HCT116 (cell line): ENCODE measurements at regions not wholly inside any gene's neighbourhood (a gene's known extent, or its start where the extent isn't known, plus 50 kb on each side); places are given as distances from the start of the nearest gene placed in this dataset.

Source experiments
- ATAC-seq: fragments of 200-7000 bp; cut with Tn5 transposase; 2 replicates; pipeline ENCODE4 v1.9.1; 2020; ENCODE audit warnings: mild to moderate bottlenecking, moderate library complexity
- BruUV-seq: library from RNA; stranded (reverse); fragments of 400-500 nt; replicated peaks from 2 replicates; lab custom pipeline; 2021; lab: Mats Ljungman, UMichigan
- CTCF ChIA-PET: fragments of 300-600 bp; sonication (Branson Sonifier 250); formaldehyde crosslinking; loops from one replicate; lab custom pipeline; 2021; ENCODE audit warnings: antibody characterized with exemption; lab: Charles Lee
- POLR2A ChIA-PET: fragments of 300-600, 350-600 bp; sonication (Branson Sonifier 250); formaldehyde crosslinking; loops from one replicate; lab custom pipeline; 2021; ENCODE audit warnings: antibody characterized with exemption; lab: Charles Lee
- RAD21 ChIA-PET, 2 experiments: fragments of 300-600 bp; sonication (Branson Sonifier 250); formaldehyde crosslinking; loops; one replicate each; lab custom pipeline; 2023; ENCODE audit warnings: low total read pairs in 2 of 2; ENCODE audit not compliant: uncharacterized antibody in 2 of 2, unreplicated experiment in 2 of 2, low non-redundant PET in 1 of 2; lab: Charles Lee
- DNase-seq: peaks from one replicate; pipeline ENCODE4 v3.0.0-alpha.2; 2010; ENCODE audit warnings: low read depth, low spot score
- H2AFZ ChIP-seq: fragments of 200-600 bp; shearing (Covaris generic), sonication (generic); 2 replicates; pipeline ENCODE4 v1.6.1; 2017; ENCODE audit warnings: low read depth, mixed run types, mixed read lengths, antibody characterized with exemption, low read length; ENCODE audit not compliant: poor library complexity, severe bottlenecking
- H3K27ac ChIP-seq: 2 replicates; pipeline ENCODE4 v1.5.1; 2012; ENCODE audit warnings: low read depth, low read length
- H3K27me3 ChIP-seq: fragments of 200-600 bp; sonication (generic); 2 replicates; pipeline ENCODE4 v1.6.1; 2016; ENCODE audit warnings: mixed run types, low read length, mixed read lengths; ENCODE audit not compliant: insufficient read depth
- H3K36me3 ChIP-seq, 2 experiments: fragments of 200-500 bp in 1 of 2; fragments of 200-600 bp in 1 of 2; sonication (Bioruptor generic) in 1 of 2; sonication (generic) in 1 of 2; 2 replicates each; pipeline versions ENCODE4 v1.5.1 to v1.6.1; 2014 to 2016; ENCODE audit warnings: low read length in 2 of 2, inconsistent platforms in 1 of 2, mixed read lengths in 1 of 2, mixed run types in 1 of 2; ENCODE audit not compliant: insufficient read depth in 2 of 2, control insufficient read depth in 1 of 2
- H3K4me1 ChIP-seq, 2 experiments: fragments of 200-600 bp in 1 of 2; sonication (generic) in 1 of 2; 2 replicates each; pipeline versions ENCODE4 v1.5.1 to v1.6.1; 2012 to 2017; ENCODE audit warnings: low read length in 2 of 2, inconsistent platforms in 1 of 2, mild to moderate bottlenecking in 1 of 2, mixed read lengths in 1 of 2, mixed run types in 1 of 2, moderate library complexity in 1 of 2; ENCODE audit not compliant: insufficient read depth in 2 of 2, control insufficient read depth in 1 of 2
- H3K4me2 ChIP-seq: fragments of 200-600 bp; sonication (generic); 2 replicates; pipeline ENCODE4 v1.6.1; 2017; ENCODE audit warnings: mixed run types, low read length, mixed read lengths
- H3K4me3 ChIP-seq, 2 experiments: fragments of 200-600 bp in 1 of 2; sonication (generic) in 1 of 2; replicated peaks in 1 of 2; 2 replicates each; pipeline ENCODE4 v1.5.1; 2011 to 2016; ENCODE audit warnings: low read length in 2 of 2, control low read depth in 1 of 2, low read depth in 1 of 2, mild to moderate bottlenecking in 1 of 2, mixed read lengths in 1 of 2, mixed run types in 1 of 2
- H3K79me2 ChIP-seq: fragments of 200-600 bp; sonication (generic); 2 replicates; pipeline ENCODE4 v1.6.1; 2017; ENCODE audit warnings: mild to moderate bottlenecking, mixed run types, low read length, moderate library complexity, mixed read lengths; ENCODE audit not compliant: insufficient read depth
- H3K9ac ChIP-seq: fragments of 200-600 bp; sonication (generic); 2 replicates; pipeline ENCODE4 v1.6.1; 2016; ENCODE audit warnings: low read length, mixed read lengths
- H3K9me2 ChIP-seq: fragments of 200-600 bp; sonication (generic), shearing (Covaris generic); 2 replicates; pipeline ENCODE4 v1.6.1; 2017; ENCODE audit warnings: mixed run types, mild to moderate bottlenecking, moderate library complexity; ENCODE audit not compliant: insufficient read depth
- H3K9me3 ChIP-seq, 2 experiments: fragments of 200-500 bp in 1 of 2; fragments of 200-600 bp in 1 of 2; sonication (Bioruptor generic) in 1 of 2; sonication (generic) in 1 of 2; 2 replicates each; pipeline ENCODE4 v1.6.1; 2014 to 2017; ENCODE audit warnings: low read length in 2 of 2, mixed read lengths in 2 of 2, inconsistent platforms in 1 of 2, low read depth in 1 of 2, mild to moderate bottlenecking in 1 of 2, mixed run types in 1 of 2, moderate library complexity in 1 of 2; ENCODE audit not compliant: control insufficient read depth in 1 of 2, insufficient read depth in 1 of 2
- H4K20me1 ChIP-seq: fragments of 200-600 bp; sonication (generic), shearing (Covaris generic); 2 replicates; pipeline ENCODE4 v1.6.1; 2017; ENCODE audit warnings: mixed run types, mild to moderate bottlenecking, moderate library complexity; ENCODE audit not compliant: insufficient read depth
- CBX3 ChIP-seq: IDR thresholded peaks from 2 replicates; pipeline ENCODE4 v1.6.1; 2012; ENCODE audit warnings: low read depth
- CEBPB ChIP-seq: IDR thresholded peaks from 2 replicates; pipeline ENCODE4 v1.6.1; 2012; ENCODE audit warnings: low read depth
- POLR2A ChIP-seq: IDR thresholded peaks from 2 replicates; pipeline ENCODE4 v1.7.0; 2011; ENCODE audit warnings: borderline replicate concordance; ENCODE audit not compliant: insufficient read depth, insufficient read length; ENCODE audit errors: extremely low read depth
- POLR2AphosphoS5 ChIP-seq: IDR thresholded peaks from 2 replicates; pipeline ENCODE4 v1.6.1; 2011; ENCODE audit warnings: mild to moderate bottlenecking, low read depth, low read length, moderate library complexity
- SP1 ChIP-seq: IDR thresholded peaks from 2 replicates; pipeline ENCODE4 v1.6.1; 2012; ENCODE audit warnings: low read depth
- TCF7L2 ChIP-seq: IDR thresholded peaks from 2 replicates; pipeline ENCODE4 v1.7.0; 2011; ENCODE audit warnings: borderline replicate concordance, inconsistent platforms; ENCODE audit not compliant: insufficient read depth, insufficient read length; ENCODE audit errors: extremely low read depth
- intact Hi-C: fragments of 100-400 bp; cut with micrococcal nuclease; formaldehyde crosslinking; loops from 2 replicates; pipeline ENCODE4 v1.10.0; 2022
- TF ChIP-seq, protein P1 (sequence below): IDR thresholded peaks from 2 replicates; pipeline ENCODE4 v1.6.1; 2012
- TF ChIP-seq, protein P2 (sequence below): IDR thresholded peaks from 2 replicates; pipeline ENCODE4 v1.6.1; 2012

DNA sequence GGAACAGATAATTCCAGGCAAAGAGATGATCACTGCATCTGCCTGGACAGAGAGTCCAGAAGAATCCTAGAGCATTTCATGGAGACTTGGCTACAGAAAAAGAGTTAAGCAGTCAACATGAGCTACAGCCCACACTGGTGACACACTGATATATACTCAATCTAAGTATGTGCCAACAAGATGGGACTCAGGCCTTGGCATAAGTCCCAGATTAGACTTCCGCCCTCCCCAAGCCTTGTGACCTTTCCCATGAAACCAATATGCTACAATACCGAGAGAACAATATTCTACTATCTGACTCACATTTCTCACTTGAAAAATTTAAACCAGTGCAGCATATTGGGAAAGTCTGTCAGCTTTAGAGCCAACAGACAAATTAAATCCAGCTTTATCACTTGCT, 65.7 kb upstream of the SLITRK2 start:
- Histone ChIP-seq H2AFZ (no peak overlapping the region), H3K36me3 (no peaks in the 10 kb centered on the region), H3K9ac (no peak overlapping the region), H3K27me3 (no peaks in the 10 kb centered on the region), H3K27ac (no peak overlapping the region), H3K4me2 (no peak overlapping the region), H3K9me2 (no peaks in the 10 kb centered on the region), H4K20me1 (no peaks in the 10 kb centered on the region)
- ChIA-PET CTCF (no interaction called here), POLR2A (no interaction called here)
- no TSS peak for BruUV-seq
- DNase-seq, result no peak
- intact Hi-C loops, result no loop called here
- TF ChIP-seq POLR2AphosphoS5 (no peak), SP1 (no peak), POLR2A (no peak), TCF7L2 (no peak), CBX3 (no peak), CEBPB (no peak)
- TF ChIP-seq, protein P1, sequence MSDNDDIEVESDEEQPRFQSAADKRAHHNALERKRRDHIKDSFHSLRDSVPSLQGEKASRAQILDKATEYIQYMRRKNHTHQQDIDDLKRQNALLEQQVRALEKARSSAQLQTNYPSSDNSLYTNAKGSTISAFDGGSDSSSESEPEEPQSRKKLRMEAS, result no peak
- TF ChIP-seq, protein P2, sequence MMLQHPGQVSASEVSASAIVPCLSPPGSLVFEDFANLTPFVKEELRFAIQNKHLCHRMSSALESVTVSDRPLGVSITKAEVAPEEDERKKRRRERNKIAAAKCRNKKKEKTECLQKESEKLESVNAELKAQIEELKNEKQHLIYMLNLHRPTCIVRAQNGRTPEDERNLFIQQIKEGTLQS, result no peak
- TF ChIP-seq, all 23 proteins: peak for 0
- ATAC-seq, result no peak
- RAD21 ChIA-PET, result no interaction called here
- no peak overlapping the region for H3K4me3 ChIP-seq
- H3K79me2 ChIP-seq, result no peaks in the 10 kb centered on the region
- no peaks in the 10 kb centered on the region for H3K9me3 ChIP-seq
- H3K4me1 ChIP-seq, result no peaks in the 10 kb centered on the region
